ENCODE measurements at regions not wholly inside any gene's neighbourhood (a gene's known extent, or its start where the extent isn't known, plus 50 kb on each side); places are given as distances from the start of the nearest gene placed in this dataset.
"Not testable (repeated sequence)": the region's sequence is repeated elsewhere in the genome, so short reads cannot be mapped to it uniquely, and the experiment has no call there.

DNA sequence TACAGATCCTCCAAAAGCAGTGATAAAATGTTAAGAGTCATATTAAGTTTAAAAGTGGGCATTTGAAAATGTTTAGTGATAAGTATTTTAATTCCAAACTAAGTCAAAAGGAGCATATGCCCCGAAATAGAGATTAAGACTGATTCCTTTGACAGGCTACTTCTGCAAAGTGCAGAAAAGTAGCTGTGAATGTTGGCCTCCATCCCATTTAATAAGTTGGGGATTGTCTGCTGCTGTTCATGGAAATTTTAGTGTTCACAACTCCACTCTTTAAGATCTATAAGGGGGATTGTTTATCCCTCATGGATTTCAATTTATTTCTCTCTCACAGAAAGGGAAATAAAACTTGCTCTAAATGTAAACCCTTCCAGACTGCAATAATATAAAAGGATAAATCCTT is 278.3 kb downstream of the KCTD12 start:
- no peak for DNase-seq

DNA sequence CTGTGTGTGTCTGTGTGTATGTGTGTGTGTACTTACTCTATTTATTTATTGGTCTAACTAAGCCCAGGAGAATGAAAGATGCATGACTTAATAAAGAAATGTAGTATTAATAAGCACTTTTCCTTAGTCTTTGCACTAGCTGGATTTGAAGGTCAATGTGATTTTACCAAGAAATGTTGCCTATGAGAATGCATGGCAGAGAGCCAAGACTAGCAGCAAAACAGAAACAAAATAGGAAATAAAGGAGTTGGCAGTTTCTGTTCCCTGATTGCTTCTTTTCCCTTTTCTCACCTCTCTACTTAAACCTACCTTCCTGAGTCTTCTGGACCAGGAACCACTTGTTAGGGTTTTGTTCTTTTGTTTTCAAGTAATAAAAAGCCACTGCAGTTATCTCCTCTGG is 286.1 kb downstream of the KCTD12 start:
- no peak for DNase-seq

DNA sequence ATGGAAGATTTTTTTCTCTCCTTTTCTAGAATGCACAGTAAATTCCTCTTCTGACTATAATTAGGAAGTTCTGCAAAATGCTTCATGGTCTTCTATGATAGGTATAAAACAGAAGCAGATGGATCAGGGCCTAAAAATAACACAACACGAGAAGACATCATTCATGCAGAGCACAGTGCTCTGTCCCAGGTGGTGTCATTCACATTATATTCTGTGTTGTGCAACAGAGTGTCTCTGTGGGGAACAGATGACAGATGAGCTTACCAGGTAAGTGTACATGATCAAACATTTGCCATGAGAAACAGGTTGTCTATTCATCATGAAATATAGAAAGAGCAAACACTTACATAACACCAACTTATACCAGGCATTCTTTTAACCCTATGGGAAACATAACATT is 288.3 kb downstream of the KCTD12 start:
- no peak for DNase-seq

DNA sequence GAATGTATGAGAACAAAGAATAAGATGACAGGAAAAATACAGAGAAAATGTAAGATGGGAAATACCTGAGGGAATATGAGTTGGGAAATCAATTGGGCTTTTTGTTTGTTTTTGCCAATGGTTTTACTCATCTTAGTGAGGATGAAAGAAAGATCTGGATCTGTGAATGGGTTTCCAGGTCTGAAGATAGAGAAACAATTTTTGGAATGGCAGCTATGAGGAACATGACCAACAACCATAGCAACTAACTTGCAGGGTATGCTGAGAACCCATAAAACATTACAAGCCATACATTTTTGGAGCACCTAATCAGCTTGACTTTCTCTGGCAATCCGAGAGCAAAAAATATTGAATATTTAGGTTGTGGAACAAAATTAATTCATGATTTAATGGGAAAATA is 290.0 kb downstream of the KCTD12 start:
- DNase-seq, result no peak

DNA sequence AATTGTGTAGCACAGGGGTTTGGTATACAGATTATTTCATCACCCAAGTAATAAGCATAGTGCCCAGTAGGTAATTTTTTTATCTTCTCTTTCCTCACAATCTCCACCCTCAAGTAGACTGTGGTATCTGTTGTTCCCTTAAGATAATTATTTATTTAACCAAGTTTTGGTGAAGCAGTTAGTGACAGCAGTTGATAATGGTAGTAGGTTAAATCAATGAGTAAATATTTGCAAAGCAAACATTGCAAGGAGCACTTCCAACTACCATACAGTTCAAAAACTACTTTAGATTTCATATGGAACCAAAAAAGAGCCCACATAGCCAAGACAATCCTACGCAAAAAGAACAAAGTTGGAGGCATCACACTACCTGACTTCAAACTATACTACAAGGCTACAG is 291.8 kb downstream of the KCTD12 start:
- DNase-seq, result no peak

DNA sequence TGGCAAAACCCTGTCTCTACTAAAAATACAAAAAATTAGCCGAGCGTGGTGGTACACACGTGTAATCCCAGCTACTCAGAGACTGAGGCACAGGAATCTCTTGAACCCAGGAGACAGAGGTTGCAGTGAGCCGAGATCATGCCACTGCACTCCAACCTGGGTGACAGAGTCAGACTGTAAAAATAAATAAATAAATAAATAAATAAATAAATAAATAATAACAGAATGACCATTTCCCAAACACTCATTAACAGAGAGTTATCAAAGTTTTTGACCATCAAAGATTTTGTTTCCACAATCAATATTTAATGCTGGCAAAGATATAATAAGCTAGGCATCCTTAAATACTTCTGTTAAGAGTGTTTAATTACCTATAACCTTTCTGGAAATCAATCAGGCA is 299.4 kb downstream of the KCTD12 start:
- no peak for DNase-seq

DNA sequence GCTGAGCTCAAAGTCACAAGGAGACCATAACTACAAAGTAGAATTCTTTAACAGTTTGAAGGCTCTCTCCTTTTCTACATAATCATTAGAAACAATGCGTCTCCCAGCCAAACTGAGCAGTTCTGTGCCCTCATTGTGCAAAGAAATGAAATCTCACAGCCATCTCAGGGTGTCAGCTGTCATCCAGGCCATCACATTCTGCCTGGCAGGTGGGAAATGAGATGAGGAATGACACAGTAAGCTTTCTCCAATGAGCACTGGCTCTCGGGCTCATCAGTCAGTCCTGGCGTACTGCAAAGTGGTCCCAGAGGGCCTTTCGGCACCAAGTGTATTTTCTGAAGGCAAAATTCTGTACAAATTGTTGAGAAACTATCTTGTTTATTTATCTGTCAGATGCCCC is 306.5 kb downstream of the KCTD12 start:
- no peak for DNase-seq

DNA sequence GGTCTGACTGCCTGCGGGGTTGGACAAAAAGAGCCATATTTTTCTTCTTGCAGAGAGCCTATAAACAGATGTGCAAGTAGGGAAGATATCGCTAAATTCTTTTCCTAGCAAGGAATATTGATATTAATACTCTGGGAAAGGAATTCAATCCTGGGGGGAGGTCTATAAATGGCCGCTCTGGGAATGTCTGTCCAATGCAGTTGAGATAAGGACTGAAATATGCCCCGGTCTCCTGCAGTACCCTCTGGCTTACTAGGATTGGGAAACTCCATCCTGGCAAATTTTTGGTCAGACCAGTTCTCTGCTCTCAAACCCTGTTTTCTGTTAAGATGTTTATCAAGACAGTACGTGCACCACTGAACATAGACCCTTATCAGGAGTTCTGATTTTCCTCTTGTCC is 310.6 kb downstream of the KCTD12 start:
- DNase-seq, result not testable (repeated sequence)

DNA sequence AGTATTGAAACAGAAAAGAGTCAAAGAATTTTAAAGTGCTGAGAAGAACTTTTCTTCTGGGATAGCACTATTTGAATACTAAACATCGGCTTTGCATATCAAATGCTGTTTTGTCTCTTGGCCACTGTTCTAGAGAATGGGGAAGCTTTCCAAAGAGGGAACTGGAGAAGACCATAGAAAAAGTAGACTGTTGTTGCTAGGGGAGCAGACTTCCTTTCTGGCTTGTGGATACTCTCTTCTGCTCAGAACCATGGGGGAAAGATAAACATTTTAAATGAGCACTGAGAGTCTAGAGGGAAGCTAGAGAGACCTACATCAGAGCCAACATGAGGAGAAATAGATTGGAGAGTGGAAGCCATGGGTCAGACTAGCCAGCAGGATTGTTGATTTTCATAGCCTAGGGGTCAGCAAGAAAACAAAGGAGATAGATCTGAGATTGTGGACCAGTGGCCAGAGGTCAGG is 315.7 kb downstream of the KCTD12 start:
- DNase-seq, result no peak

DNA sequence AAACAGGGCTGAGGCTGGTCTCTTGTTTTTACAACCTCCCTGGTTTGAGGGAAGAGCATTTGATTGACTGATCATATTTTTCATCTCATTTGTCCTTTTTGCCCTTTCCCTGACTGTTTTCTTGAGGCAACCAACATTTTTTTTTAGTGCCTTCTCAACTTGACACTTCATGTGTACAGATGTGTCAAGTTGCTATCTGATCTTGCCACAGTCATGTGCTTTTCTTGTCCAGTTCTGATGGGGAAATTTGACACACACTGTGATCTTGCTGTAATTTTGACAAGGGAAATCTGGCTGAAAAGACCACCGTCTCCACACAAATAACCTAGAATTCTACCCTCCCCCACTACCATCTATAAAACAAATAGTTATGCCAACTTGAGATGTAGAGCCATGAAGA is 329.6 kb downstream of the KCTD12 start:
- no peak for DNase-seq

DNA sequence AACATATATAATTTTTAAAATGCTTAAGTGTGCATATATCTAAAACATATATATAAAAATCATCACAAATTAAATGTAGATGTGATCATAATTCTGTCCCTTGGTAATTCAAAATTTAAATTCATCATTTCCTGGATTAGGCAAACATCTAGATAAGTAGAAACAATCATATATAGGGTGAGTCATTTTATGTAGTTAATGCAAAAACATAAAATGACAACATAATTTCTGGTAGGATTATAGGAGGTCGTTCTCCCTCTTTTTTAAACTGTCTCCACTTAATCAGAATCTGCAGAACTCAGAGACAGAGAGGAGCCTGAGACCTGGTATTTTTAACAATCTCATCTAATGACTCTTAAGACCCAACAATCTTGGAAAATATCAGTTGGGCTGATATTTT is 333.4 kb downstream of the KCTD12 start:
- no peak for DNase-seq

DNA sequence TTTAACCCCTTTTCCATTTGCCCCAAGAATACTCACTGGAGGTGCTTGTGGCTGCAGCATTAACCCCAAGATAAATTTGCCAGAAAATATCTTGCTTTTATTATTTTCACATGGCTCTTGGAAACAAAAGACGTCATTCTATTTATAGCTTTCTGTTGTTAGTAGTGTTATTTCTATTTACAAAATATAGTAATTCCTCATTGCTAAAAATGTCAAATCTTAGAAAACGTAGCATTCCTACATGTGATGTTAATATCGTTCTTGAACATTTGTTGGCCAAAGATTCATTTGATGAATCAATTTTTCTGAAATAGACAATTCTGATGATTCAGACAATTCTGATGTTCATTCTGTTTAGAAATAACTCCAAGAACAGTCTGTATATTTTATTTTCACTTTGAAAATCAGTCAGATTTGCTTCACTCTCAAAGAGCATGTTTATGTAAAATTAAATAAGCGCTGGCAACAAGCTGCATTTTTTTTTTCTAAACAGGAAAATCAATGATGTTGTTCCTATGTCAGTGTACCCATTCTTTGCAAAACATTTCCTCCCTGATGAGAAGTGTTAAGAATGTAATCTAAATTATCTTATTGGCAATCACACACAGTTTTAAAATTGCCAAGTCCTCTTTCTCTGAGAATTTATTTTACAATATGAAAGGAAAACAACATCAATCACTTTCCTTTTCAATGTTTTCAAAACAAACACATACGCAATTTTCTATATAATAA is 334.0 kb downstream of the KCTD12 start:
- DNase-seq, result no peak

DNA sequence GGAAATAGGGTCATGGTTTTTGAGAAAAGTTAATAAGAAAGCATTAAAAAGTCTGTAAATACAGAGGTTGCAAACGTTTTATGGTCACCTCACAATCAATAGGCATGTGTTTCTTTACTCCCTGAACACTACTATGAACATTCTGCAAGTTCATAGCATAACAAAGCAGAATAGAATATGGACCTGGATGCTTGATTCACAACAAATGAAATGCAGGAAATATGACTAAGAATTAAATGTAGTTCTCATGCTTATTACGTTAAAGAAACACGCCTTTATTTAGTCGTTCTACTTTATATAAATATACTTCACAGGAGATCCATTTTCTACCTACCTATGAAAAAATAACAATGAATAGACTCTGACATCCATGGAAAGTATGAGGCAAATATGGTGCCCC is 344.0 kb downstream of the KCTD12 start:
- no peak for DNase-seq

DNA sequence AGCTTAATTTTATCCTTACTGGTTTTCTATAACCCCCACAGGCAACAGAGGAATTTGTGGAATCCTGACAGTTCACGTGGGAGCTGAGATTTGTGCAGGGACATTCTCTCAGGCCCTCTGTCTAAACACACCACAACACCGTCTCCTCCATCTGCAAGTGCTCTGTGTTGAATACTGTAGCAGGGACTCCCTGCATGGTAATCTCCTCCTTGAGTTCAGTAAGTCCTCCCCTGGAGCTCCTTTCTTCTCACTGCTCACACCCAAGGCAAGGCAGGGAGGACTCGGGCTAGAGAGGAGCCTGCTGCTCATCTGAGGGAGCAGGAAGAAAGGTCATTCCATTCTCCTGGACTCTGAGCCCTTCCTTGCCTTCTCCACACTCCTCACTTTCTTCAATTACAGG is 348.2 kb downstream of the KCTD12 start:
- no peak for DNase-seq

DNA sequence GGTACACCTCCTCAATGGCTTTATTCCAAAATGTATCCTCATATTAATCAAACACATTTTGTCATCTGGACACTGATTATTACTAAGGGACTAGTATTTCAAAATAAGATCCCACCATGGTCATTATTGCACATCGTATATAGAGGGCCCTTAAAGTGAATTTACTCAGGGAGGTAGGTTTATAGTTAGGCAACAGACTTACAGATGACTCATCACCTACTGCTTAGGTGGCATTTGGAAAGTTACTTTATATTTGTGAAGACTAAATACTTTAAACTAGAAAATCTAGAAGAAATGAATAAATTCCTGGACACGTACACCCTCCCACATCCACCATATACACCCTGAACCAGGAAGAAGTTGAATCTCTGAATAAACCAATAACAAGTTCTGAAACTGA is 353.0 kb downstream of the KCTD12 start:
- DNase-seq, result no peak

DNA sequence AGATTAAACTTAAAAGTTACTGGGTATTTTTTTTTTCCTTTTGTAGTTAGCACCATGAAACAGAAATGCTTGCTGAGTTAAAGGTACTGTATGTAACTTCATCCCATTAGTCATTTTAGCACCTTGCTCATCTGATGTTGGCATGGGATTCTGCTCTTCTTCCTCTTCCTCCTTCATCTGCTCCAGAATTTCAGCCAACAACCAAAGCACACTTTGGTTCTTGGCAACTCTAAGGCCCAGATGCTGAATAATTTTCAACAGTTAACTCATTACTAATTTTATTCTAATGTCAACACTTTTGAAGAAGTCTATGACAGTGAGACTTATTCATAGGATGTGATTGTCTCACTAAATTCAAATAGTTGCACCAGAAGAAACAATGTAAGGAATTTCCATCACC is 359.2 kb downstream of the KCTD12 start:
- DNase-seq, result no peak

DNA sequence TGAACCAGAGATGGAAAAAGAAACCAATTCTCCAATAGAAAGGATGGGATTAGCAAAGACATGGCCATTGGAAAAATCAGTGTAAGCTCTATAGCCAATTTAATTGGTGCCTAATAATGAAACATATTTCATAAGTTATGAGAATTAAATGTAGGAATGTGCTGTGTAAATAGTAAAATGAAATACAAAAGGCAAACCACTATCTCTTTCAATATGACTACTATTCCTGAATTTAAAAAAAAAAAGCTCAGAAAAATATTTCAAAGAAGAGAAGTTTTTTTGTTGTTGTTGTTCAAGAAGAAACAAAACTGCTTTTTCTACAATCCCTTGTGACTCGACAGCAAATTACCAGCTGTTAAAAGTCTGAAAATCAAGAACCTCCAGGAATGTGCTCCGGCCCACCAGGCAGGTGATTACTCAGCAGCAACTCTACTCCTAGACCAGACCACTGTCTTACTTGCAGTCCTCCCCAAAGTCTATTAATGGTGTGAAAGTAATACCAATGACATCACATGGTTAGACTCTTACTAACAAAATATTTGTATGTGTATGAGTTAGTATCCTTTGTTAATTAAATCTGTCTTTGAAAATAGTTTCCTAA is 362.4 kb downstream of the KCTD12 start:
- DNase-seq, result no peak

DNA sequence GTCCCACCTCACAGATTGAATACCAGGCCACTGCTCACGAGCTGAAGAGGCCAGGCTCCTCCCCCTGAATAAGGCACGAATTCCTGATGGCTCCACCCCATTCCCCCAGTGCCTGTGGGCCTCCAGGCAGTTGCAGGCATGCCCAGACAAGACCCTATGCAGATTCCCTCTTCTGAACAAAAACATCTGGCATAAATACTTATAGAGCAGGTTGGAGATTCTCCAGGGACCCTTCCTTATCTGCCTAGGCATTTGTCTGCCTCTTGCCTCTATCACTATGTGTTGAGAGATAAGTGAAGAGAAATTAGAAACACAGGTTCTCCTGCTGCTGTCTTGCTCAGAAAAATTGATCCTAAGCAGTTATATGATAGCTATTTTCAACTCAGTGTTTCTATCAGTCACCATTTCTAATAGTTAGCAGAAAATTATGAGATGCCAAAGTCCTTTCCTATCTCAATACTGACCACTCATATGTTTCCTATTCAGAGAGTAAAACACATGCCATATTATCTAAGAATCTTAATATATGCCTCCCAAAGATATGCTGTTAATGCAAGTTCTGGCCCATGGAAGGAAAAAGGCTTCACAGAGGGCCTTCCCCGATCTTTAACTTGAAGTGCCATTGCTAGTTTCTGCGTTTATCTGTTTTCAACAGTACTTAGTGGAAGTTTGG is 364.0 kb downstream of the KCTD12 start:
- no peak for DNase-seq

DNA sequence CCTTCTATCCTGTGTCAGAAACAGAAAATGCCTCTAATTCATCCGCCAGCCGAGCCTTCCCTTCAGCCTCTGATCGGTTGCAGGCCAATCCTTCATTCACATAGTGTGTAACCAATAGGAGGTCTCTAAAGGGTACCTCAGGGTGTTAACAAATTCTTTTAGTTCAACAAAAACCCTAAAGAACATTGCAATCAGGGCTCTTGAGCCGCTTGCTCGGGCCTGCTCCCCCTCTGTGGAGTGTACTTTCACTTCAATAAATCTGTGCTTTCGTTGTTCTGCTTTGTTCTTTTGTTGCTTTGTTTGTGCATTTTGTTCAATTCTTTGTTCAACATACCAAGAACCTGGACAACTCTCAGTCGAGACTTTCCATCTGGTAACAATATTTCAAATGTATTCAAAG is 366.5 kb downstream of the KCTD12 start:
- no peak for DNase-seq

DNA sequence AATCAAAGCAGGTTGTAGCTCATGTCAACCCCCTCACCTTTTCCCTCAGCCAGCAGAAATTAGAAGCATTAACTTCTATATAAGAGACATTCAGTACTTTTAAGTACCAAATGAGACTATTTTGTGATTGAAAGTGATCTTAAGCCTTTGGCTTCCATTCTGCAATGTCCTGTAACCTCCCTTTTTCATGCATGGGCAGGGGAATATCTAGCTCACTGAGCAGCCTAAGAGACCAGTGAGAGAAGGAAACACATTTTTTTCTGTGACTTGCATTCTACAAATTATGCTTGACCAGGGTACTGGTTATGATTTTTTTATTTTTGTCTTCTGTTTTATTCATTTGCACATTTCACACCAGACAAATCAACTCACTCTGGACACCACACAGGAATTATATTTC is 369.6 kb downstream of the KCTD12 start:
- DNase-seq, result no peak

DNA sequence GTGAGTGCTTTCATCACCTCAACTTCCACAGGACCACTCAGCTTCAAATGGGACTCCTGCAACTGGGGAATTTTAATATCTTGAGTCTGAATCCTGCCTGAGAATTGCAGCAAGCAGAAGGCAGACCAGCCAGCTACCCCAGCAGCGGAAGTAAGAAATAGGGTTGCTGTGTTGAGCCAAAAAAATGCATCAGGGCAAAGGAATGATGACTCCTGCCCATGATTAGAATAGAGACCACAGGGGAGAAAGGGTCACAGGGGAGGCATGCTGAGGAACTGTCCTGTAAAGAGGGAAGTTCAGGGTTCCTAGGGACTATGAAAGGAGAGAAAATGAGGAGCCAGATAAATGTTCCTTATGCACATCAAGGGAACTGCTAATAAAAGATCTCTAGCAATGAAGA is 370.2 kb downstream of the KCTD12 start:
- no peak for DNase-seq

DNA sequence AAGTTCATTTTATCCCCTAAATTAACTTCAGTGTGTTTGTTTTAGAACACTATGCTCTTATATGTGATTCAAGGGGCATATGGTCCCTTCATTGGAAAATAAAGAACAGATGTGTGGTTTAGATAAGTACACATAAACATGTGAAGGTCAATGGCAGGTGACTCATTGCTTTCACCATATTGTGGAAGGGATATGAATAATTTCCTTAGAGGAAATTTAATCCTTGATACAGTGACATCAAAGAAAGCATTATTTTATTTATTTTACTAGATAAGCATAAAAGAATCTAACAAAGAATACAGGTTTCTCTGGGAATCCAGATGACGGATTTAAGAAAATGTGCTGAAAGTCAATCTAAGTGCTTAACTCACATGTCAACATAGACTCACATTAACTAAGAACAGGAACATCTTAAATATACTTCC is 373.5 kb downstream of the KCTD12 start:
- no peak for DNase-seq

DNA sequence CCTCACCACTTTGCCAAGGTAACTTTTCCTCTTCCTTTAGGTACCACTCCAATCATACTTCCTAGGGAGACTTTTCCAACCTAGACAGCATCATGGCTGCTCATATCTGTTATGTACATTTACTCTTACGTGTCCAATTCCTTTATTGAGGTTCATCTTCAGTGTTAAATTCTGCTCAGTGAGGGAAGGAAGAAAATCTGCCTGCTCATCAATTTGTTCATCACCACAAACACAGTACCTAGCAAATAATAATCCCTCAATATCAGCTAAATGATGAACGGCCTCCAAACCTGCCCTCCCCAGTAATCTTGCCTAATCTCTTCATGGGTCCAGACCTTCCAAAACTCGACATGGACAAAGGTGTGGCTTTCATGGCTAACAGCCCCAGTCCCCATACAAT is 380.8 kb downstream of the KCTD12 start:
- DNase-seq, result no peak

DNA sequence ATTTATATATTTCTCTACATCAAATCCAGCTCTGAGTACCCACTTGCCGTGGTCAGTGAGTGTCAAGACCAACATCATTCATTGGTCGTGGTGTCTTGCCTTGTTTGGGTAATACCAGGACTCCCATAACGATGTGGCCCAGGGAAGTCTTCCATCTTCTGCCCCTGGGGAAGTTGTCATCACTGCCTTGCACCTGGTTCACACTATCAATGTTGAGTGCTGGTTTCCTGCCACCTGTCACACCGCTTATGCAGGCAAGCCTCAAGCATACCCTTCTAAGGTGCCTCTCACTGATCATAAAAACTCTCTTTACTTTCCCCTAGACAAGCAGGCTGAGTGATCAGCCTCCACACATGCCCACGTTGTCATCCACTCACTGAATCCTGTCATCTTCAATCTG is 382.4 kb downstream of the KCTD12 start:
- DNase-seq, result no peak

DNA sequence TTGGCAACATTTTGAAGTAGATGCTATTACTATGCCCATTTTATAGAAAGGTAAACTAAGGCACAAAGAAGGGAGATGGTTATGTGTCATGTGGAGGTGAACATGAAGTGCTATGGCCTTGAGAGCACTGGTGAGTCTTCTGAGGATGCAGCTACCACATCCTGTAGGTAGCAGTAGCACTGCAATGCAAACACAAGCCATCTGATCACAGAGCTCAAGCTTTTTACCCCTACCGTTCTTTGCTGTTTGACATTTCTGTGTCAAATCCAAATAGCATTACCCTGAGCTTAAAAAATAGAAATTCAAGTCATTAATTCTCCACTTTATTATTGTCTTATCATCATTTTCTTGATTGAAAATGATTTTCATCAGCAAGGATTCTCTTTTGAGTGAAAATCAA is 382.9 kb downstream of the KCTD12 start:
- no peak for DNase-seq
